GM18868 (cell line): ENCODE measurements at regions not wholly inside any gene's neighbourhood (a gene's known extent, or its start where the extent isn't known, plus 50 kb on each side); places are given as distances from the start of the nearest gene placed in this dataset.

Source experiments
- ATAC-seq: cut with Tn5 transposase; IDR thresholded peaks from one replicate; pipeline ENCODE4 v1.9.1; 2021; ENCODE audit warnings: mild to moderate bottlenecking, moderate library complexity; ENCODE audit not compliant: unreplicated experiment

DNA sequence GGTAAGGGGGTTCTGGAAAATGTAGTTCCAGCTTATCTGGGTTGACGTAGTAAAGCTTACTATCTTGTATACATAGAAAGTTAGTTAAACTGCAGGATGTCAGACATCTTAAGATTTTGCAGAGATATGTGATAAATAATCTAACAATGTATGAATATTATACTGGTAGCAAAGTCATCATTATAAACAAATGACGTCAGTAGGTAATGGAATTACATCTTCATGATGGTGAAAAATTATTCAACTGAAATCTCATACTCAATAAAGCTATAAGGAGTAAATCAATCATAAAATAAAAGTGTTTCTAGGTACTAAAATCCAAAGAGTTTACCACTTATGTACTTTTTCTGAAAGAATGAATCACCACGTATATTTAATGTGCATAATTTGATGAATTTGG, 217.3 kb upstream of the CDH10 start:
- no peak for ATAC-seq

DNA sequence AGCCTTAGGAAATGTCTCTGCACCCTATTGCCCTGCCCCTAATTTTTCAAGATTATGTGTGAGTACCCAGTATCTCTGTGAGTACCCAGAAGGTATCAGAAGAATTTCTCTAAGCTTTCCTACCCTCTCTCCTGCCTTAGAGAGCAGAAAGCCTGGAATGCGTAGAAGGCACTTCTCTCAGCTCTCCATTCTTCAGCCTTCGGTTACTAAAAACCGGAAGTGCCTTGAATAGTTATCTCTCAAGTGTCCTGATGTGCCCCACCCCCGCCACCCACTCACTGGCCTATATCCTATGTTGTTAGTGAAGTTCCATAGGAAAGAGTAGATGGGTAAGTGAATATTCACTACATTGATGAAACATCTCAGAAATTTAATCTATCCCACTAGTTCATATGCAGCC, 210.7 kb upstream of the CDH10 start:
- no peak for ATAC-seq

DNA sequence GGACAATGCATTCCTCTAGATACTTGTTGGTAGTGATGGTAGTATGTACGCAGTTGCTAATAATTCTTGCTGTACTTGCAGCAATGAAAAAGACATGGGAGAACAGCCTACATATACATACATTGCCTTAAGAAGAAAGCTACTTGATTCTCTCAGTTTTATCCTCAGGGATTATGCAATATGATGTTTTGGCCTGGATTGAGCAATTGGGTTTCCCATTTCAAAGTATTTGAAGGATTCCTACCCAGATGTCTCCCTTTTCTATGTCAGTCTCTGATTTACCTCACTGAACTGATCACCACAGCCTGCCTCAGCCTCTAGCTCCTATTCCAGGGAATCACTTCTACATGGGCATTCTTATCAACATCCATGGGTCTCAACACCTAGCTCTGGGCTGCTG, 210.1 kb upstream of the CDH10 start:
- no peak for ATAC-seq

DNA sequence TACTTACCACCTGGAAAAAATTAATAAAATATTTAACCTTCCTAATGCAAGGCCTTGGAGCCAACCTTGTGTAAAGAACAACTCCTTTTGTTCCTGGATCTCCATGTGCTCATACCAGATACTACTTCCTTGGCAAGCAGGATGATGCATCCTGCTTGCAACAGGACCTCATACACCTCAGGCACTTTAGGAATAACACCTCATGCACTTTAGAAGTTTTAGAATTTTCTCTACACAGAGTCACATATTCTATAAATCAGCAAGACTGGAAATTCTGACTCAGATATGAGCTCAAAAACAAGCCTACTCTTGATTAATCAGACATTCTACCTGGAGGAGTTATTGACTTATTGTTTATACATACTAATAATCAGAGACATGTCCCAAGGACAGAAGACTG, 209.6 kb upstream of the CDH10 start:
- ATAC-seq, result no peak

DNA sequence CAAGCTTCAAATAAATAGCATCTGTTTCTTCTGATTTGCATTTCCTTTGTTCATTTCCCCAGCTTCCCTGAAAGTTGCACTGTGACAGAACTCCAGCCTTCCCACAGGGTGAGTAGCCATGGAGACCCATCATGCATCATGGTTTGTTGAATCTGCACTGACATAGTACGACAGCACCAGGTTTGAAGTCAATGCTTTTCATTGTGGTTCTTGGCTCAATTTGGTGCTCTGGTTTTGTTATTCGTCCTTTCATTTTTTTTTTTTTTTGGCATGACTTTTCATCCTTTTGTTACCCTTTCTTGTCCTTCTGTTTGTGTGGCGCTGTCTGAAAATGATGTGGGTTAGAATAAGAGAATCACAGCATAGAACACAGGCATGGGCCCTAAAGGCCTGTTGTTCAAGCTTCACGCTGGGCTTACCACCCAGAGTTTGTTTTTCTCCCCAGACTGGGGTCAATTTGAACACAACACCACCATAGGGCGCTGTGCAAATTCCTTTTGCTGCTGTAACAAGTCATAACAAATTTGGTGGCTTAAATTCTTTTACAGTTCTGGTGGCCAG, 206.2 kb upstream of the CDH10 start:
- no peak for ATAC-seq

DNA sequence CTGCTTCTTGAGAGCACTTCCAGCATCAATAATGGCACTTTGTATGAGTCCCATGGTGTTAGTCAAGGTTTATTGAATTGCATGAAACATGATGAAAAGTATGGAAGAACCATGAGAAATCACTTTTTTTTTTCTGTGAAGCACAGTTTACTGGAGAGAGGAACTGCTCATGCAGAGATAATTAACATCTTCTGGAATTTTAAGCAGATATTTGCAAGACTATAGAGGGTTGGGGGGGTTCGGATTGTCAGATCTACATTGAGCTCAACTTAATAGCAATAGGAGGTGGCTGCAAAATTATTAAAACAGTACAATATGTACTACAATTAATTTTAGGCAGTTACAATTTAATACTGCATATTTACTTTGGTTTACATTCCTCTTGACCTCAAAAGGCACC, 204.4 kb upstream of the CDH10 start:
- ATAC-seq, result no peak

DNA sequence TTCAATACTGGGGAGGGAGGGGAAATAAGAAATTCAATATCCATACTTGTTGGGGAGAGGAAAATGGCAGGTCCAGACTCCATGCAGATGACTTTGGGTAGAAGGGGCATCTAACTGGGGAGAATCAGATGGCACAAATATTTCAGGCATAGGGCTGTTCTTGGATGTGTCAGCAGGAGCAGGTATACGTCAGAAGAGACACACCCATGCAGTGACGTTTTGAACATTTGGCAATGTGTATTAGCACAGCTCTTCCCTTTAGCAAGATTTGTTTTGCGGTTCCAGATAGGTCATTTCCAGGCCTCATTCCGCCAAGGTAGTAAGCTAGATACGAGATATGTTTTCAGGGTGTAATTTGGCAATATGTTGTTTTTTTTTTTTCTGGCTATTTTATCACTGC, 187.2 kb upstream of the CDH10 start:
- ATAC-seq, result no peak

DNA sequence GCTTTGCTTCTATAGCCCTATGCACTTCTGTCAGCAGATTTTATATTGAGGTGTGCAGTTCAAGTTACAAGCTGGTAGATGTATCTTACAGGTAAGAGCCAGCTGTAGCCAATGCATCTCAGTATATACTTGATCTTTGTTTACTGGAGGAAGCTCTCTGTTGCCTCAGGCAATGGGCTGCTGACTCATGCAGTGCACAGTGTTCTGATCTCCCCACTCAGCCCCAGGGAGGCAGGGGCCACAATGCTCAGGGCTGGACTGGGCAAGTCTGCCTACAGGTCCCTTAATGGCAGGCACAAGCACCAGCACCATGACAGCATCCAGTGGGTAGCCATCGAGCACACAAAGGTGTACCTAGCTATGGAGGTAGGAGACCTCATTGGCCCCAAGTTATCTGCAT, 178.8 kb upstream of the CDH10 start:
- no peak for ATAC-seq

DNA sequence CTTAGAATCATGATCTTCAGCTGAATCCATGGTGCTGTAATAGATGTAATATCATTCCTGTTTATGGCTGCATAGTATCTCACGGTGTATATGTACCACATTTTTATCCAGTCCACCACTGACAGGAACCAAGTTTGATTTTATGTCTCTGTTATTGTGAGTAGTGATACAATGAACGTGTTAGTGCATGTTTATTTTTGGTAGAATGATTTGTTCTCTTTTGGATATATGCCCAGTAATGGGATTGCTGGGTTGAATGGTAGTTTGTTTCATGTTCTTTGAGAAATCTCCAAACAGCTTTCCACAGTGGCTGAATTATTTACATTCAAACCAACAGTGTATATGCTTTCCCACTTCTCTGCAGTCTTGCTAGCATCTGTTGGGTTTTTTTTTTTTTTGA, 175.1 kb upstream of the CDH10 start:
- no peak for ATAC-seq

DNA sequence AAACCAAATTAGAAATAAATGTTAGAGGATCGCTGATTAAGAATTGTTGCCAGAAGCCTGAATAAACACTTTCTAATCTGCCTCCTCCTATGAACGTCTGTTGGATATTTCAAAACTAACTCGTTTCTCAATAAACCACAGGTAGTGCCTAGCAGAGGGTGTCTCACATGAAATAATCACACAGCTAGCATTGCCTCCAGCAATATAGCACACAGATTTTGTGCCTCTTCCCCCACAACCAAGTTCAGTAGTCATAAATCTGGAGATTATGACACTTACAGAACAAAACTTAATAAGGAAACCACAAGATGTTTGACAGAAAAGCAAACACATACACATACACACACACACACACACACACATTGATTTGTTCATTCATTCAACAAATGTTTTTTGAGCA, 173.2 kb upstream of the CDH10 start:
- ATAC-seq, result no peak

DNA sequence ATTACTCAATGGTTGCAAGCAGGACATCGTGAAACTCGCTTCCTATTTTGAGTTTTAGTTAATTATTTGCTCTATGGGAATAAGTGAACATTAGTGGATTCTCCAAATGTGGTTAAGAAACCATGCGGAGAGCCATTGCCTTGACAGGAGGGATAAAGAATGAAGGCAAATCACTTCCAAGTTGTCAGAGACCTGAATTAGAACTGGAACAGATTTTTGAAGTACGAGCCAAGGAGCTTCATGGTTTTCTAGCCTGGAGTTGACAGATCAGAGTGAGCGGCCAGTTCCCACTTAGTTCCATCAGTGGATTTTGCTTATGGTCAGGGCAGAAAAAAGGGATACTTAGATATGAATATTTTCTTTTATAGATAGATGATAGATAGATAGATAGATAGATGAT, 171.4 kb upstream of the CDH10 start:
- no peak for ATAC-seq

DNA sequence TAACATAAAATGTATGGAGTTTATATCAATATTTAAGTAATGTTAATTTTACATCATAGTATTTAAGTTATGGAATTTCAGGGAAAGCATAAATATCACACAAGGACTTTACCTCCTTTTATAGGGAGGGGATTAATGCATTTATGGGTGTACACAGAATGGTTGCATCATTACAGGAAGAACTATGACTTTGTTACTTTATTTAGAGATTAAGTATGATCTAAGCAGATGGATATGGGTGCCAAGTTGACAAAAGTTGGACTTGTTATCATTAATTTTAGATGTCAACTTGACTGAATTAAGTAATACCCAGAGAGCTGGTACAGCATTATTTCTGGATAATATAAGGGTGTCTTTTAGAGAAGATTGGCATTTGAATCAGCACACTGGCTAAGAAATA, 160.5 kb upstream of the CDH10 start:
- ATAC-seq, result no peak

DNA sequence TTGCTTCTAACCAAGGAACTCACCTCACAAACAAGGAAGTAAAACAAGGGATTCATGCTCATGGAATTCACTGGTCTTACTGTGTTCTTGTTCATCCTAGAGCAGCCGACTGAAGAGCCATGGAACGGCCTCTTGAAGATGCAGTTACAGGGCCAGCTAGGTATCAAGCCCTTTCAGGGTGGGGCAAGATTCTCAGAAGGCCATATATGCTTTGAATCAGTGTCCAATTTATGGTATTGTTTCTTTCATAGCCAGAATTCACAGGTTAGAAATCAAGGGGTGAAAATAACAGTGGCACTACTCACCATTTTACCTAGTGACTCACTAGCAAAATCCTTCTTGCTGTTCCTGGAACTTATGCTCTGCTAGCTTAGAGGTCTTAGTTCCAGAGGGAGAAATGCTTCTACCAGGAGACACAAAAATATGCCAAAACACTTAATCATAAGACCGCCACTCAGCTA, 159.5 kb upstream of the CDH10 start:
- no peak for ATAC-seq

DNA sequence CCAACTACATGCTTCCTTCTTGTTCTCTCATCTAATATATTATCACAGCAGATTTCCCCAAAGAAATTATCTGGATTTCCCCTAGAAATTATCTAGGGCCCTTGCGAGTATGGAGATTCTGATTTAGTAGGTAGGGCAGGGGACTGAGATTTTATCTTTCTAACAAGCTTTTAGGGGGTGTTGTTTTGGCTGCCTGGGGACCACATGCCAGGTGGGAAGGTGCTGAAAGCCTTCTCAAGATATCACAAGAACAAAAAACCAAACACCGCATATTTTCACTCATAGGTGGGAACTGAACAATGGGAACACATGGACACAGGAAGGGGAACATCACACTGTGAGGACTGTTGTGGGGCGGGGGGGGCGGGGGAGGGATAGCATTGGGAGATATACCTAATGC, 146.5 kb upstream of the CDH10 start:
- ATAC-seq, result no peak

DNA sequence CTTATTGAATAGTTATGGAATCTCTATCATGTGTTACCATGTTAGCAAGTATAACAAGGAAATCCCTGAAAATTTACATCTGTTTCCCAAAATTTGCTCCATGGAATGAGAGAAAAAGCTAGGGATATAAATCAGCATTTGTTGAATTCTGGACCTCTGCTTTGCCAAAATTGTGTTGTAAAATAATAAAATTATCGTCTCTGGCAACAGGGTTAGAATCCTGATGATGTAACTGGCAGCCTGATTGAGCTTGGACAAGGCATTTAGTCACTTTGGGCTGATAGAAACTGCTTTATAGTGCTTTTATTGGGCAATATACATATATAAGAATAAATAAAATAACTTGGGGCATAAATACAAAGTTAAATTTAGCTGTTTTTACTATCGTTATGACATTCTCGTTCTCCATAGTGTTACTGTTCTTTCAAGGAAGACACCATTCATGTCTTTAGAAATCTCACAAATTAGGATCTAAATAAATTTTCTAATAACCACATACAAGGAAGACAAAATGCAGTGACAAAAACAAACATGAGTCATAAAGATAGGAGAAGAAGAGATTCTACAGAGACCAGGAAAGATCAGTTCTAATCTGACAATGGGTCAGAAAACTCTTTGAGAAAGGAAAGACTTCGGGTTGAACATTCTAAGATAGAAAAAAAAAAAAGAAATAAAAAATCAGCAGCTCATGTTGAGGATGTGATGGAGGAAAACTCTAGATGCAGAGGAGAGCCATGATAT, 145.0 kb upstream of the CDH10 start:
- ATAC-seq, result no peak

DNA sequence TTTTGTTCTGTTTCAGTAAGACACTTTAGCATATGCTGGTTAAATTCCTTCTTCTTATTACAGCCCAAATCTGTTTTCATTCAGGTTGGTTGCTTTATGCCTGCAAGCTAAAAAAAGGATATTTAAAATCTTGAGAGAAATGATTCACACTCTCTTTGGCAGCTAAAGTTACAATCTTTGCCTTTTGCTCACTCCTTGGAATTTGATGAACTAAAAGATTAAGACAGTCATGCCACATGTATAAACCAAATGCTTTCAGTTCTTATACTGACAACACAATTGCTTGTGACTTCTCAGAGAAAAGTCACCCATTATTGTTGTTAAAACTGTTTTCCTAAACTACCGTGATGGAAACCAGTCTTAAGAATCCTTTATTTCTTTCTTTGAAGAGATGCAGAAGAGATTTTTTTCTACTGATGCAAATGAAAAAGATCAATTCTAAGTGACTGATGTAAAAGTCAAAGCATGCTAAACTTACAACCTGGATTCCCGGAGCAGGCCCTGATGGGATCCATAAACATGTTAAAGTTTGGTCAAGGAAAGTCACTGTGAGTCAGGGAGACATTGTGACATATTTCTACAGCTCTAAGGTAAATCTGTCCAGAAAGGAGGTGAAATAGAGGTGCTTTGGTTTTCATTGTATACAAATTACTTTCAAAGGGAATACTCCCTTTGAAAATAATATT, 144.2 kb upstream of the CDH10 start:
- no peak for ATAC-seq

DNA sequence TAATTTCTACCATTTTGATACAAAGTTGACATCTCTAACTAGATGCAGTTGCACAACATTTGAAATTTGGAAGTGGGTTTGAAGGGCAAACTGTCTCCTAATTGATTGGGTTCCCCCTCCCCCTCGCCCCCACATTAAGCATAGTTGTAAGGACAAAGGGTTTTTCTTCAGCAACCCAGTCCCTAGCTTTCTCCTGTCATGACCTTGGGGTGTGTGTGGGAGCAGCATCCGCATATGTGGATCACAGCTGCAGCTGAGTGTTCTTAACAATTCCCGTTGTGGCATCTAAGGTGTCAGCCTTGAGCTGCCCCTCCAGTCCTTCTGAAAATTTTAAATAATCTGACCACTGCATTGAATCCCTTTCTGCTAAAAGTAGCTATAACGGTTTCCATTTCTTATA, 141.3 kb upstream of the CDH10 start:
- no peak for ATAC-seq

DNA sequence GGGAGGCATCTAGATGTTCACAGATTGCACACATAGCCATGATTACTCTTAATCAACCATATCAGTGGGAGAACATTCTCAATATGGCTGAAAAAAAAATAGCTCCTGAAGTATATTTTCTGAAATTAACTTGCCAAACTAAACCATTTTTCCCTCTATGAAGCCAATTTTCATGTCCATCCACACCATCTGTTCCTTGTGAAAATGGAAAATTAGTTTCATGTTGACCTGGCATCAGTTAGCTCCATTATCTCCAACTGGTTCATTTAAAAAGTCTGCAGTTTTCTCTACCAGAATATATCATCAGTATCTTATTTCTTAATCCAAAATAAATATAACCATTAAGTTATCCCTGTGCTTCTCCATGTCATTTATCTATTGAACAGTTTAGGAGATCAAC, 138.8 kb upstream of the CDH10 start:
- no peak for ATAC-seq

DNA sequence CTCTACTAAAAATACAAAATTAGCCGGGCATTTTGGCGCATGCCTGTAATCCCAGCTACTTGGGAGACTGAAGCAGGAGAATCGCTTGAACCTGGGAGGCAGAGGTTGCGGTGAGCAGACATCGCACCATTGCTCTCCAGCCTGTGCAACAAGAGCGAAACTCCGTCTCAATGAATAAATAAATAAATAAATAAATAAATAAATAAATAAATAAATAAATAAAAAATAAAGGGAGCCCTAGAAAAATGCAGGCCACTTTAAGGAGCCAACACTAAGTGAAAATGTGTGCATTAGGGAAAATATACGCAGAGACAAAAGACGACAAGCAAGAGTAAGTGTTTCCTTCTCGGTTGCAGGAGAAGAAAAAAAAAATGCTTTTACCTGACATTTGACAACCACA, 132.6 kb upstream of the CDH10 start:
- ATAC-seq, result no peak

DNA sequence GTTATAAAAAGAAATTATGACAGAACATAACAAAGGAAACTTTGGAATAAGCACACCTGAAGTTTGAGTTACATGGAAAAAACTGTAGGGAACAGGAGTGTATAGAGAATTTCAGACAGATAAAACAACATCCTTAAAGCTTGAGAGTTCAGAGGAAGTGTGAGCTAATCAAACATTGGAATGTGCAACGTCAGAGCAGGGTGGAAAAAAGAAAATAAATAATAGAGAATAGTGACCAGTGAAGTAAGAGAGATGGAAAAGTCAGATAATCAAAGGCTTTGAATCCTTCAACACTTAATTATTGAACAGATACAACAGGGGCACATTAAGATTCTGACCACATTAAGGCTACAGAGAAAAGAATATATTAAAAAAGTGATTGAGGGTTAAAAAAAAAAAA, 128.5 kb upstream of the CDH10 start:
- no peak for ATAC-seq

DNA sequence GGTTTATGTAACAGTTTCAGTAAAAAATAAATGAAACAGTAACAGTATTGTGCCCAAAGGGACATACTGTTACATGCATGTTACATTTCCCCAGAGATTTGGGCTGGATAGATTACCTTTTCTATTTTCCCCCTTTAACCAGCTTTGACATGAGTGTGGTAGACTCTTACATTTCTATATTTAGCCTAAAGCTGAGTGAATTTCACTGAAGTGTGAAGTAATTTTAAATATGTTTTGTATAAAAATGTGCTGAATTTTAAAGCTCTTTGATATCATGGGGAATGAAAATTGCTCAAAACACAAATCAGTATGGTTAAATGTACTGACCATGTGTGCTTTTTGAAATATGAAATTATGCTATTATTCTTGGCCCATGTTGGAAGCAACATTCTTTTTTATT, 122.3 kb upstream of the CDH10 start:
- ATAC-seq, result no peak

DNA sequence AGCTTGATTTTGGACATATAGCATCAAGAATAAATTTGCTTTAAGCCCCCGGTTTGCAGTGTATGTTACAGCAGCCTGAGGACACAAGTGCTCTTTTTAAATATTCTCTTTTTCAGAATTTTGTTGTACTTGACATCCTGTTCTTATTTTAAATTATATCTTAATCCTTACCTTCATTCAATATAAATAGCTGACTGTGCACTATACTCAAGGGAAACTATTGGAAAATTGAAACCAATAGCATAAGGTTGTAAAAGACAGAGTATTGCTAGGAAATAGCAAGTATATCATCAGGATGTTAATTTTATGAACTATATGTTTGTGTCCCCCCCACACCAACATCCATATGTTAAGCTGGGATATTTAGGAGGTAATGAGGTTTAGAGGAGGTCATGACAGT, 120.4 kb upstream of the CDH10 start:
- no peak for ATAC-seq
